HEK293 (cell line): ENCODE measurements at regions not wholly inside any gene's neighbourhood (a gene's known extent, or its start where the extent isn't known, plus 50 kb on each side); places are given as distances from the start of the nearest gene placed in this dataset.

Source experiments
- SETDB1 ChIP-seq: IDR thresholded peaks from one replicate; pipeline ENCODE4 v1.6.1; 2017; ENCODE audit warnings: mild to moderate bottlenecking, low read length, moderate library complexity, mixed read lengths; ENCODE audit not compliant: insufficient read length
- ZBTB21 ChIP-seq: fragments of 450-650 bp; formaldehyde crosslinking; IDR thresholded peaks from 2 replicates; pipeline ENCODE4 v1.5.1; 2017; ENCODE audit warnings: missing biosample characterization, missing genetic modification characterization
- ZNF221 ChIP-seq: fragments of 450-650 bp; formaldehyde crosslinking; IDR thresholded peaks from 2 replicates; pipeline ENCODE4 v1.5.1; 2017; ENCODE audit warnings: missing biosample characterization, missing genetic modification characterization, borderline replicate concordance
- ZNF248 ChIP-seq: fragments of 450-650 bp; formaldehyde crosslinking; IDR thresholded peaks from 2 replicates; pipeline ENCODE4 v1.5.1; 2017; ENCODE audit warnings: missing biosample characterization, missing genetic modification characterization
- ZNF791 ChIP-seq: fragments of 450-650 bp; formaldehyde crosslinking; IDR thresholded peaks from 2 replicates; pipeline ENCODE4 v1.5.1; 2016; ENCODE audit warnings: missing biosample characterization, missing genetic modification characterization
- TF ChIP-seq, protein P1 (sequence below): fragments of 450-650 bp; formaldehyde crosslinking; IDR thresholded peaks from 2 replicates; pipeline ENCODE4 v1.5.1; 2016; ENCODE audit warnings: missing biosample characterization, missing genetic modification characterization

DNA sequence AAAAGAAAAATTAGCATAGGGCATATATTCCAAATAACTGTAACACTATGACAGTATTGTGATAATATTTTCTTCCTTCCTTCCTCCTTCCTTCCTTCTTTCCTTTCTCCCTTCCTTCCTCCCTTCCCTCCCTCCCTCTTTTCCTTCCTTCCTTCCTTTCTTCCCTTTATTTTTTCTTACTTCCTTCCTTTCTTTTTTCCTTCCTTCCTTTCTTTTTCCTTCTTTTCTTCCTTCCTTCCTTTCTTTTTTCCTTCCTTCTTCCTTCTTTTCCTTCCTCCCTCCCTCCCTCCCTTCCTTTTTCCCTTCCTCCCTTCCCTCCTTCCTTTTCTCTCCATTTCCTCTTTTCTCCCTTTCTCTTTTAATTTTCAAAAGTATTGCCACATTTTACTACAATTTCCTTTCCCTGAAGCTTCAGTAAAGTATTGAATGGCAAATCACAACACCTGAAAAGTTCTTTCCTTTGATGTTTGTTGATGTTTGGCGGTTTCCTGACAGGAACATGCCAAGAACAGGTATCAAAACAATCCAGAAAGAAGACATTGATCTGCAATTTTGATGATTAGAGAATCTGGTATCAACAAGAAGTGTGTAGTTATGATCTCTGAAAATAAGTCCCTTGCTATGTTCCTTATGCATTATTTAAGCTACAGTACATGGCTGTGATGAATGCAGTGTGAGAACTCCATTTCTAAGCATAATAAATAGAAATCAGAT is 253.1 kb upstream of the EDIL3 start:
- TF ChIP-seq, protein P1, sequence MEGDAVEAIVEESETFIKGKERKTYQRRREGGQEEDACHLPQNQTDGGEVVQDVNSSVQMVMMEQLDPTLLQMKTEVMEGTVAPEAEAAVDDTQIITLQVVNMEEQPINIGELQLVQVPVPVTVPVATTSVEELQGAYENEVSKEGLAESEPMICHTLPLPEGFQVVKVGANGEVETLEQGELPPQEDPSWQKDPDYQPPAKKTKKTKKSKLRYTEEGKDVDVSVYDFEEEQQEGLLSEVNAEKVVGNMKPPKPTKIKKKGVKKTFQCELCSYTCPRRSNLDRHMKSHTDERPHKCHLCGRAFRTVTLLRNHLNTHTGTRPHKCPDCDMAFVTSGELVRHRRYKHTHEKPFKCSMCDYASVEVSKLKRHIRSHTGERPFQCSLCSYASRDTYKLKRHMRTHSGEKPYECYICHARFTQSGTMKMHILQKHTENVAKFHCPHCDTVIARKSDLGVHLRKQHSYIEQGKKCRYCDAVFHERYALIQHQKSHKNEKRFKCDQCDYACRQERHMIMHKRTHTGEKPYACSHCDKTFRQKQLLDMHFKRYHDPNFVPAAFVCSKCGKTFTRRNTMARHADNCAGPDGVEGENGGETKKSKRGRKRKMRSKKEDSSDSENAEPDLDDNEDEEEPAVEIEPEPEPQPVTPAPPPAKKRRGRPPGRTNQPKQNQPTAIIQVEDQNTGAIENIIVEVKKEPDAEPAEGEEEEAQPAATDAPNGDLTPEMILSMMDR, result no peak
- TF ChIP-seq ZBTB21 (tag by site-specific recombination) (no peak), ZNF791 (tag by site-specific recombination) (no peak), ZNF221 (tag by site-specific recombination) (no peak), ZNF248 (tag by site-specific recombination) (no peak), SETDB1 (no peak)
